D721Med (cell line): ENCODE measurements at regions not wholly inside any gene's neighbourhood (a gene's known extent, or its start where the extent isn't known, plus 50 kb on each side); places are given as distances from the start of the nearest gene placed in this dataset.

Source experiments
- DNase-seq: peaks from one replicate; pipeline ENCODE4 v3.0.0; 2011; ENCODE audit warnings: low spot score; ENCODE audit not compliant: insufficient read length
- FAIRE-seq: peaks from 2 replicates; lab custom pipeline; 2011; peaks lifted over from hg19 to GRCh38; lab: Jason Lieb, UNC
- CTCF ChIP-seq: IDR thresholded peaks from 2 replicates; pipeline ENCODE4 v1.5.1; 2012; ENCODE audit warnings: mild to moderate bottlenecking, control low read depth; ENCODE audit not compliant: insufficient read depth; ENCODE audit errors: missing control alignments

- no peak for FAIRE-seq
- DNase-seq: no peak
- no peak for TF ChIP-seq CTCF
Observed at GRCh38 chr15:30030345-30030744, 52.4 kb upstream of the GOLGA8J start.

DNA sequence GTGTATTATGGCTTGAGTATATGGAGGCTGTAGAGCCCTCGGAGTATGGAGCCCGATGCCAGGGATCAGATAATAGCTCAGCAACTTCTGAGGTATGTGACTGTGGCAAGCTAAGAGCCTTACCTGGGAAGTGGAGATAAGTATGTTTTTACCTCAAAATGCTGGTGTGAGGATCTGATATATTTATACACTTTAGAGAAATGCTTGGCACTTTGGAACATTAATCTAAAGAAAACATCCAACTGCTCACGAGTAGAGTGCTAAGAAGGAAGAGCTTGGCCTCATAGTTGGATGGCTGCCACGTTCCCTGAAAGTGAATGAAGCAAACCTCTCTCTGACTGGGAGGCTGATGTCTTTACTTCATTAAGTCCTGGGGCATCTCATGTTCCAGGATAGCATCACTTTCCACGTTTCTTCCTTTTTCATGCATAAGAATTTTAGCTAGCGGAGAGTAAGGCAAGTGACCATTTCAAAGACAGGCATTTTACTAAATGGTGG, 58.9 kb upstream of the GOLGA8J start:
- FAIRE-seq (no peak), DNase-seq (no peak)
- no peak for TF ChIP-seq CTCF

GRCh38 chr15:30010746-30011145, 72.0 kb upstream of the GOLGA8J start:
- no peak for FAIRE-seq
- no peak for TF ChIP-seq CTCF
- DNase-seq: no peak

- no peak for TF ChIP-seq CTCF
- FAIRE-seq (no peak), DNase-seq (no peak)
Observed at GRCh38 chr15:30008156-30008555, 74.6 kb upstream of the GOLGA8J start.

- no peak for FAIRE-seq
- no peak for DNase-seq
- no peak for TF ChIP-seq CTCF
Observed at GRCh38 chr15:30001602-30002001, 81.2 kb upstream of the GOLGA8J start.

DNA sequence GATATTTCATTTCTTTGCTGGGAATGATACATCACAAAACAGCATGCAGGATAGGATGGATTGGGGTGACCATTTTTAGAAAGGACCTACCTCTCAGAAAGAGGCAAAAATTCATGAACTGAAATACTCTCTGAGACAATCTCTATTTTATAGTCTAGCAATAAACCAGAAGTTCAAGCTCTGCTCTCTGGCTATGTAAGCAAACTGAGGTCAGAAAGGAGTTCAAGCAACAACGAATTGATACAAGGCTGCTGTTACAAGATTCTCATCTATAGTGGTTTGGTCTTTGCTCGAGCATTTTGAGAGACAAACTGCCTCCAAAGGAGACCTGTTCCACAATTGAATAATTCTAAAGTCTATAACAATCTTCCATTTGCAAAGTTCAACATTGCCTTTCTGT, 84.7 kb upstream of the GOLGA8J start:
- no peak for DNase-seq
- TF ChIP-seq CTCF: no peak
- FAIRE-seq: no peak

DNA sequence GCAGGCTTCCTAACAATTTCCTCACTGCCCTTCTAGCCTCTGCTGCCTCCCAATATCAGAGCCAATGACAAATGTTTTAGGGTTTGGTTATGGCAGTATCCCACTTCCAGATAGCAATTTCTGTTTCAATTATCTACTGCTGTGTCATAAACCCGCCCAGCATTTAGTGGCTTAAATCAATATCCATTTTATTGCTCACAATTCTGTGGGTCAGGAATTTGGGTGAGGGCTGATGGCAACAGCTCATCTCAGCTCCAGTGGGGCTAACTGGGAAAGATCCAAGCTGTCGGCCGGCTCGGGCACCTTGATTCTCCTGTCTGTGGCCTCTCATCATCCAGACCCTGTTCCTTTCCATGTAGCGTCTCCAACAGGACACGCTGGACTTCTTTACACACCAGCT, 85.3 kb upstream of the GOLGA8J start:
- DNase-seq (no peak), FAIRE-seq (no peak)
- no peak for TF ChIP-seq CTCF
